ENCODE measurements at regions not wholly inside any gene's neighbourhood (a gene's known extent, or its start where the extent isn't known, plus 50 kb on each side); places are given as distances from the start of the nearest gene placed in this dataset.

DNA sequence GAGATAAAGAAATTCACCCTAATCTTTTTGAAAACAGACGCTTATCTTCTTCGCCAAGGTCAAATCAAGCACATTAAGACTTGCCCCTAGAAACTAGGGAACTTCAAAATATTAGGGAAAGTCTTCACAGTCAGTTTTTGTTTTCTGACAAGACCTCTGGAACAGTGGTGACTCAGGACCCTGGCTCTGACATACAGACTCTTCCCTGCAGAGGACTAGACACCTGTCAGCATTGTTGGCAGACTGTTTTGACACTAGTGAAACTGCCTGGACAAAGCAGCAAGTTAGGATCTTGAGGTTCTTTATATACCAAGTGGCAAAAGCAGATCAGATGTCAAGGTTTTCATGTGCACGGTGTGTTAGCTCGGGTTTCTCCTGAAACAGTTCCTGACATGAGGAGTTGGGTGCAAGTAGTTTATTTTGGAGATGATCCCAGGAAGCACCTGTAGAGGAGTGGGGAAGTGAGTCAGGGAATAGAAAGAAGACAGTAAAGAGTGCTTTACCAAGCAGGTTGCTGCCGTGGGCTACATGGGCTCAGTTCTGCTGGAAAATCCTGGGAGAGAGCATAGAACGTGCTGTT, 182.0 kb upstream of the IRX5 start:
- TF ChIP-seq, protein P1, sequence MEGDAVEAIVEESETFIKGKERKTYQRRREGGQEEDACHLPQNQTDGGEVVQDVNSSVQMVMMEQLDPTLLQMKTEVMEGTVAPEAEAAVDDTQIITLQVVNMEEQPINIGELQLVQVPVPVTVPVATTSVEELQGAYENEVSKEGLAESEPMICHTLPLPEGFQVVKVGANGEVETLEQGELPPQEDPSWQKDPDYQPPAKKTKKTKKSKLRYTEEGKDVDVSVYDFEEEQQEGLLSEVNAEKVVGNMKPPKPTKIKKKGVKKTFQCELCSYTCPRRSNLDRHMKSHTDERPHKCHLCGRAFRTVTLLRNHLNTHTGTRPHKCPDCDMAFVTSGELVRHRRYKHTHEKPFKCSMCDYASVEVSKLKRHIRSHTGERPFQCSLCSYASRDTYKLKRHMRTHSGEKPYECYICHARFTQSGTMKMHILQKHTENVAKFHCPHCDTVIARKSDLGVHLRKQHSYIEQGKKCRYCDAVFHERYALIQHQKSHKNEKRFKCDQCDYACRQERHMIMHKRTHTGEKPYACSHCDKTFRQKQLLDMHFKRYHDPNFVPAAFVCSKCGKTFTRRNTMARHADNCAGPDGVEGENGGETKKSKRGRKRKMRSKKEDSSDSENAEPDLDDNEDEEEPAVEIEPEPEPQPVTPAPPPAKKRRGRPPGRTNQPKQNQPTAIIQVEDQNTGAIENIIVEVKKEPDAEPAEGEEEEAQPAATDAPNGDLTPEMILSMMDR (IDR thresholded peaks at IDR 0.05): no peak
- Histone ChIP-seq H3K4me1 (ENCODE audit: control insufficient read depth in 1 of 2, low read depth in 2 of 2) (no peaks in the 10 kb centered on the region), H3K9me3 (no peaks in the 10 kb centered on the region), H3K4me3 (no peak overlapping the region), H3K27me3 (replicated peaks; ENCODE audit: insufficient read depth) (no peaks in the 10 kb centered on the region), H3K27ac (no peak overlapping the region), H3K36me3 (no peaks in the 10 kb centered on the region)
- no peak for DNase-seq (ENCODE audit: low spot score)
- ATAC-seq (ENCODE audit: insufficient number of reproducible peaks, low FRiP score, low read depth): no peak

DNA sequence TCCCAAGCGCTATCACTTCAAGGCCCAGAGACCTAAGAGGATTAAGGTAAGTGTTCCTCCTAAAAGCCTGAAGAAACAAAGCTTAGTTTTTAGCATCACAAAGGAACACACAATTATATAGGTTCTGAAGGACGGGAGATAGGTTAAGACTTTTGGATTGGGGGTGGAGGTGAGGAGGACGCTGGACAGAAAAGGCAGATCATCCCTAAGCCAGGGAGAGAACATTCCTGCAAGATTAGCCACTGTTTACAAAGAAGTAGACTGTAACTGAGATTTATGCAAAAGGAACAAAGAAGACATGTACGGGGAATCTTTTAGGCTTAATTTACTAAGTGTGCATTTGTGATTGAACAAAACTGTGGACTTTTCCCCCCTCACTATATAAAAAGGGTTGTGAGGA, 184.1 kb upstream of the IRX5 start:
- no peaks in the 10 kb centered on the region for H3K9me3 ChIP-seq
- TF ChIP-seq, protein P1 (IDR thresholded peaks at IDR 0.05): no peak
- H3K36me3 ChIP-seq: no peaks in the 10 kb centered on the region
- DNase-seq (ENCODE audit: low spot score) (no peak), ATAC-seq (ENCODE audit: insufficient number of reproducible peaks, low FRiP score, low read depth) (no peak)
- H3K4me3 ChIP-seq: no peak overlapping the region
- H3K27me3 ChIP-seq (replicated peaks; ENCODE audit: insufficient read depth): no peaks in the 10 kb centered on the region
- no peaks in the 10 kb centered on the region for H3K4me1 ChIP-seq (ENCODE audit: control insufficient read depth in 1 of 2, low read depth in 2 of 2)
- no peak overlapping the region for H3K27ac ChIP-seq

DNA sequence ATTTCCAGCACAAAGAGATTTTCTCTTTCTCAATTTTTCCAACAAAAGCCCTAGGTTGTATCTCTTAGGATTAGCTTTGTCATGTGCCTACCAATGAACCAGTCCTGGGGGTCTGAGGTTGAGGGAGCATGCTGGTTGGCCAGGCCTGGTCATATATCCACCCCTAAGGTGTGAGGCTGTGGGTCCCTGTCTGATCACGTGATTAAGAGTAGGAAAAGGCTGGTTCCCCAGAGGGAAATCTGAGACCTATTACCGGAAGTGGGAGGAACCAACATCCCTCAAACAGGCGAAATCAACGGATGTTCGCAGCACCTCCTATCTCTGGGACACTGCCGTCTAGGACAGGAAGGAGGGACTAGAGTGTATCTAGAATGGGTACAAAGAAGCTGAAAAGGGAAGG, 185.7 kb upstream of the IRX5 start:
- DNase-seq (ENCODE audit: low spot score) (no peak), ATAC-seq (ENCODE audit: insufficient number of reproducible peaks, low FRiP score, low read depth) (no peak)
- H3K36me3 ChIP-seq: no peaks in the 10 kb centered on the region
- TF ChIP-seq, protein P1 (IDR thresholded peaks at IDR 0.05): no peak
- H3K27me3 ChIP-seq (replicated peaks; ENCODE audit: insufficient read depth): no peaks in the 10 kb centered on the region
- no peaks in the 10 kb centered on the region for H3K4me1 ChIP-seq (ENCODE audit: control insufficient read depth in 1 of 2, low read depth in 2 of 2)
- no peak overlapping the region for H3K27ac ChIP-seq
- no peaks in the 10 kb centered on the region for H3K9me3 ChIP-seq
- H3K4me3 ChIP-seq: no peak overlapping the region

DNA sequence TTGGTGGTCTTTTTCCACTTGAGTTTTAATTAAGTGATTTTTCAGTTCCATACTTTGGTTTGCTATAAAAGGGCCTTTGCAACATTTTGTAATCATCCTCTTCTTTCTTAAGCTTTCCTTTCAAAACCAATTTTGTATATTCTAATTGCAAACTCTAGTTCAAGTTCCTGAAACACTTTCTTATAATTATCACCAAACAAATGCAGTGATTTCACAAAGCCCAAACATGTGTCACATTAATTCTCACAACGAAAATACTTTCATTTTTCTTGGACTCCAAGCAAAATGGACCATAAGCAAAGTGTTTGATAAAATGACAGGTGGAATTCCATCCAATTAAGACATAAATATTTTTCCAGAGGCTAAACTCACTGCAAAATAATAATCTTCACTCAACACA, 188.2 kb upstream of the IRX5 start:
- Histone ChIP-seq H3K4me1 (ENCODE audit: control insufficient read depth in 1 of 2, low read depth in 2 of 2) (no peaks in the 10 kb centered on the region), H3K36me3 (no peaks in the 10 kb centered on the region), H3K9me3 (no peaks in the 10 kb centered on the region), H3K27me3 (replicated peaks; ENCODE audit: insufficient read depth) (no peaks in the 10 kb centered on the region), H3K4me3 (no peak overlapping the region), H3K27ac (no peak overlapping the region)
- ATAC-seq (ENCODE audit: insufficient number of reproducible peaks, low FRiP score, low read depth) (no peak), DNase-seq (ENCODE audit: low spot score) (no peak)
- TF ChIP-seq, protein P1 (IDR thresholded peaks at IDR 0.05): no peak

DNA sequence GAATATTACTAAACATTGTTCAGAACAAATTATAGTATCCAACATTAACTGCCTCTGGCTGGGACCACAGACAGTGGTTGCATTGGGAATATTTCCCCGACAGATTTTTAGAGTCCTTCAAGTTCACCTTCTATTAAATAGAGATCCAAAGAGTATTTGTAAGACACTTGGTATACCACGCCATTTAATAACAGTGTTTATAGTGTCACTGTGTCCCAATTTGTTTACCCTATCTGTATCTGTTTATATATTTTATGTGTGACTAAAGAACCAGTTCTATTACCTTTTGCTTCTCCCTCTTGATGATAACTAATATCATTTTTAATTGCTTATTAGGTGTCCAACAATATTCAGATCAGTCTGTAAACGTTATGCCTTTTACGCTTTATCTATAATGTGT, 191.3 kb upstream of the IRX5 start:
- H3K27me3 ChIP-seq (replicated peaks; ENCODE audit: insufficient read depth): no peaks in the 10 kb centered on the region
- H3K4me3 ChIP-seq: no peak overlapping the region
- DNase-seq (ENCODE audit: low spot score) (no peak), ATAC-seq (ENCODE audit: insufficient number of reproducible peaks, low FRiP score, low read depth) (no peak)
- no peaks in the 10 kb centered on the region for H3K9me3 ChIP-seq
- no peak overlapping the region for H3K27ac ChIP-seq
- no peaks in the 10 kb centered on the region for H3K36me3 ChIP-seq
- H3K4me1 ChIP-seq (ENCODE audit: control insufficient read depth in 1 of 2, low read depth in 2 of 2): no peaks in the 10 kb centered on the region
- TF ChIP-seq, protein P1 (IDR thresholded peaks at IDR 0.05): no peak

All from thoracic aorta (tissue), 2 donors.